ENCODE measurements at regions not wholly inside any gene's neighbourhood (a gene's known extent, or its start where the extent isn't known, plus 50 kb on each side); places are given as distances from the start of the nearest gene placed in this dataset.
A peak's percentile ranks its signal among the peaks of the same experiment; 100 is the strongest.

DNA sequence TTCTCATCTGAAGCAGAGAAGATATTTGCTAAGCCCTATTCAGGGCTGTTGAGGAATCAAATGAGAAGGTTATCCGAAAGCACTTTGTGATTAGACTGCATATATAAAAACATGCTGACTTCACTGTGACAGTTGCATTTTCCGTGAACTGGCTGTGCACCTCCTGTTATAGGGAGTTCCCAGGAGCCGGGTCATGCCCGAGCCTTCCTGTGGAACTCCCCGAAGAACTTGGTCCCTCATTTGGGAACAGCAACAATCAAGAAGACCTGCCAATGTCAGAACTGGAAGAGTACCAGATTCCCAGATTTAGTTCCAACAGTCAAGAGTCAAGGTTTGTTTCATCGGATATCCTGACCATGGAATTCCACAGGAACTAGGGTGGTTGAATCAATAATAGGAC lies 130.4 kb upstream of the RAI14 start:
- Histone ChIP-seq H3K27me3 (ENCODE audit: control insufficient read depth in 2 of 2, insufficient read depth in 2 of 2, low read length in 2 of 2) (no peaks in the 10 kb centered on the region), H3K9ac (replicated peaks; ENCODE audit: extremely low read depth, insufficient read depth, low read length) (no peak overlapping the region), H3K9me3 (replicated peaks; ENCODE audit: control insufficient read depth, insufficient read depth, low read length) (no peaks in the 10 kb centered on the region), H3K4me3 (replicated peaks in 1 of 3; ENCODE audit: insufficient read depth in 1 of 3, low read depth in 1 of 3, low read length in 3 of 3) (no peak overlapping the region), H3K27ac (ENCODE audit: insufficient read depth, low read depth, low read length) (no peak overlapping the region), H3K36me3 (ENCODE audit: control insufficient read depth in 2 of 2, extremely low read depth in 1 of 2, insufficient read depth in 2 of 2, low read length in 2 of 2) (no peaks in the 10 kb centered on the region), H3K4me1 (ENCODE audit: control insufficient read depth, extremely low read depth, insufficient read depth, low read length) (peaks cover 36% of the 10 kb centered on the region), H2AFZ (ENCODE audit: low read depth, low read length) (no peak overlapping the region), H3K9me1 (replicated peaks; ENCODE audit: control insufficient read depth, extremely low read depth, insufficient read depth, low read length) (no peaks in the 10 kb centered on the region), H3K79me2 (ENCODE audit: control insufficient read depth, insufficient read depth, low read length) (no peaks in the 10 kb centered on the region), H3K4me2 (ENCODE audit: insufficient read depth, low read length) (no peak overlapping the region), H4K20me1 (replicated peaks; ENCODE audit: control insufficient read depth, extremely low read depth, insufficient read depth, low read length) (no peaks in the 10 kb centered on the region)
- TF ChIP-seq POLR2A (IDR thresholded peaks at IDR 0.05; ENCODE audit: low read depth, low read length) (no peak), CTCF (IDR thresholded peaks at IDR 0.05; ENCODE audit: extremely low read depth in 1 of 2, insufficient read depth in 1 of 2, low read depth in 1 of 2, low read length in 2 of 2) (no peak), EZH2 (IDR thresholded peaks at IDR 0.05; ENCODE audit: borderline replicate concordance, low read depth, low read length, severe bottlenecking) (no peak), POLR2AphosphoS5 (IDR thresholded peaks at IDR 0.05; ENCODE audit: insufficient read depth, low read depth, low read length) (no peak), JUN (IDR thresholded peaks at IDR 0.05; ENCODE audit: borderline replicate concordance, insufficient read depth, insufficient read length, low read depth) (no peak), FOS (IDR thresholded peaks at IDR 0.05; ENCODE audit: borderline replicate concordance, insufficient read depth, low read length) (no peak), GATA2 (IDR thresholded peaks at IDR 0.05; ENCODE audit: insufficient read depth, insufficient read length, low read depth, low read length) (no peak), MYC (IDR thresholded peaks at IDR 0.05; ENCODE audit: low read depth, low read length) (no peak), MAX (IDR thresholded peaks at IDR 0.05; ENCODE audit: insufficient read depth, insufficient read length) (no peak)
- BruUV-seq (replicated peaks) = no TSS peak
- DNase-seq (ENCODE audit: low read depth, low spot score) = peak; percentile 82
- FAIRE-seq = peak; percentile 56
- dilution Hi-C loops (cut with MboI; ENCODE audit: extremely low pct_ligation_motif_present, low sequenced_read_pairs) (no loop called here), intact Hi-C loops (cut with micrococcal nuclease) (no loop called here)
- CTCF ChIA-PET = no interaction called here
- POLR2A ChIA-PET = no interaction called here
